ENCODE measurements at regions not wholly inside any gene's neighbourhood (a gene's known extent, or its start where the extent isn't known, plus 50 kb on each side); places are given as distances from the start of the nearest gene placed in this dataset.

DNA sequence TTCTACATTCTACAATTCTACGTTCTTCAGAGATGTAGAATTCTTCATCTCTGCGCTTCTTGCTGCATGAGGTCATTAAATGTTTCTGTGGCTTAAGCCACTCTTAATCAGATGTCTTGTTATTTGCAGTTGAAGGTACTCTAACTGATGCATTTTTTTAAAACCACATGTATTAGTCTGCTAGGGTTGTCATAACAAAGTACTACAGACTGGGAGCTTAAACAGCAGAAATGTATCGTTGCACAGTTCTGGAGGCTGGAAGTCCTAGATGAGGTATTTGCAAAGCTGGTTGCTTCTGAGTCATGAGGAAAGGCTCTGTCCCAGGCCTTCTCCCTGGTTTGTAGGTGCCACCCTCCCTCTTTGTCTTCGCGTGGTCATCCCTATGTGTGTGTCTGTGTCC, 176.3 kb upstream of the GLI2 start:
- TF ChIP-seq, protein P1, sequence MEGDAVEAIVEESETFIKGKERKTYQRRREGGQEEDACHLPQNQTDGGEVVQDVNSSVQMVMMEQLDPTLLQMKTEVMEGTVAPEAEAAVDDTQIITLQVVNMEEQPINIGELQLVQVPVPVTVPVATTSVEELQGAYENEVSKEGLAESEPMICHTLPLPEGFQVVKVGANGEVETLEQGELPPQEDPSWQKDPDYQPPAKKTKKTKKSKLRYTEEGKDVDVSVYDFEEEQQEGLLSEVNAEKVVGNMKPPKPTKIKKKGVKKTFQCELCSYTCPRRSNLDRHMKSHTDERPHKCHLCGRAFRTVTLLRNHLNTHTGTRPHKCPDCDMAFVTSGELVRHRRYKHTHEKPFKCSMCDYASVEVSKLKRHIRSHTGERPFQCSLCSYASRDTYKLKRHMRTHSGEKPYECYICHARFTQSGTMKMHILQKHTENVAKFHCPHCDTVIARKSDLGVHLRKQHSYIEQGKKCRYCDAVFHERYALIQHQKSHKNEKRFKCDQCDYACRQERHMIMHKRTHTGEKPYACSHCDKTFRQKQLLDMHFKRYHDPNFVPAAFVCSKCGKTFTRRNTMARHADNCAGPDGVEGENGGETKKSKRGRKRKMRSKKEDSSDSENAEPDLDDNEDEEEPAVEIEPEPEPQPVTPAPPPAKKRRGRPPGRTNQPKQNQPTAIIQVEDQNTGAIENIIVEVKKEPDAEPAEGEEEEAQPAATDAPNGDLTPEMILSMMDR (IDR thresholded peaks at IDR 0.05; ENCODE audit: low read length) = no peak
- no peak for TF ChIP-seq EZH2 (IDR thresholded peaks at IDR 0.05; ENCODE audit: borderline replicate concordance, low read length)

Data from OCI-LY1 (cell line).